Smooth muscle cell (in vitro differentiated cells): ENCODE measurements at regions not wholly inside any gene's neighbourhood (a gene's known extent, or its start where the extent isn't known, plus 50 kb on each side); places are given as distances from the start of the nearest gene placed in this dataset.

Source experiments
- DNase-seq: peaks from one replicate; lab custom pipeline; 2025; ENCODE audit not compliant: unreplicated experiment; lab: John Stamatoyannopoulos, UW
- H2AFZ ChIP-seq: fragments of 200-600 bp; sonication (generic); 2 replicates; pipeline ENCODE4 v1.6.0; 2016; ENCODE audit warnings: antibody characterized with exemption, low read depth, mild to moderate bottlenecking
- H3F3A ChIP-seq: fragments of 200-600 bp; sonication (generic); 2 replicates; pipeline ENCODE4 v1.6.0; 2017; ENCODE audit warnings: antibody characterized with exemption, low read depth
- H3K27ac ChIP-seq: fragments of 200-600 bp; sonication (generic); 2 replicates; pipeline ENCODE4 v1.5.1; 2016; ENCODE audit warnings: low read depth, mild to moderate bottlenecking
- H3K27me3 ChIP-seq: fragments of 200-600 bp; sonication (generic); 2 replicates; pipeline ENCODE4 v1.6.1; 2016; ENCODE audit warnings: low read depth, mild to moderate bottlenecking
- H3K36me3 ChIP-seq: fragments of 200-600 bp; sonication (generic); 2 replicates; pipeline ENCODE4 v1.5.1; 2016; ENCODE audit warnings: low read depth
- H3K4me1 ChIP-seq: fragments of 200-600 bp; sonication (generic); 2 replicates; pipeline ENCODE4 v1.5.1; 2016; ENCODE audit warnings: low read depth
- H3K4me2 ChIP-seq: fragments of 200-600 bp; sonication (generic); 2 replicates; pipeline ENCODE4 v1.6.0; 2016; ENCODE audit warnings: mild to moderate bottlenecking
- H3K4me3 ChIP-seq: fragments of 200-600 bp; sonication (generic); 2 replicates; pipeline ENCODE4 v1.5.1; 2016; ENCODE audit warnings: mild to moderate bottlenecking
- H3K79me2 ChIP-seq: fragments of 200-600 bp; sonication (generic); 2 replicates; pipeline ENCODE4 v1.6.0; 2016; ENCODE audit warnings: low read depth, mild to moderate bottlenecking
- H3K9ac ChIP-seq: fragments of 200-600 bp; sonication (generic); 2 replicates; pipeline ENCODE4 v1.6.0; 2016; ENCODE audit warnings: low read depth
- H3K9me3 ChIP-seq: fragments of 200-600 bp; sonication (generic); replicated peaks from 2 replicates; pipeline ENCODE4 v1.5.1; 2016; ENCODE audit warnings: low read depth
- H4K20me1 ChIP-seq: fragments of 200-600 bp; sonication (generic); 2 replicates; pipeline ENCODE4 v1.6.0; 2016; ENCODE audit warnings: low read depth
- CTCF ChIP-seq: fragments of 200-600 bp; sonication (generic); IDR thresholded peaks from 2 replicates; pipeline ENCODE4 v1.5.1; 2017; ENCODE audit warnings: borderline replicate concordance, mild to moderate bottlenecking, antibody characterized with exemption; ENCODE audit not compliant: insufficient read depth, poor library complexity, severe bottlenecking
- WGBS: methylation state at CpG from one replicate; pipeline ENCODE4 v1.1.7; 2016; ENCODE audit warnings: low lambda C conversion rate; 5-methylcytosine and 5-hydroxymethylcytosine counted together

- no peak for DNase-seq
- H4K20me1 ChIP-seq = no peaks in the 10 kb centered on the region
- TF ChIP-seq CTCF = no peak
- no peaks in the 10 kb centered on the region for H3K27me3 ChIP-seq
- WGBS = 23% methylated on average over 2 of the region's 2 CpGs
- H3K79me2 ChIP-seq = no peaks in the 10 kb centered on the region
- H3K4me2 ChIP-seq = peak overlapping the region; percentile 52
- no peak overlapping the region for H3K9ac ChIP-seq
- no peaks in the 10 kb centered on the region for H3K9me3 ChIP-seq
- no peaks in the 10 kb centered on the region for H3K36me3 ChIP-seq
- H2AFZ ChIP-seq = peak overlapping the region; percentile 83
- H3F3A ChIP-seq = no peaks in the 10 kb centered on the region
- peak overlapping the region; percentile 10 for H3K27ac ChIP-seq
- no peak overlapping the region for H3K4me3 ChIP-seq
- H3K4me1 ChIP-seq = peaks cover 3% of the 10 kb centered on the region
Observed at GRCh38 chr12:91616416-91616815, 433.8 kb upstream of the DCN start.

DNA sequence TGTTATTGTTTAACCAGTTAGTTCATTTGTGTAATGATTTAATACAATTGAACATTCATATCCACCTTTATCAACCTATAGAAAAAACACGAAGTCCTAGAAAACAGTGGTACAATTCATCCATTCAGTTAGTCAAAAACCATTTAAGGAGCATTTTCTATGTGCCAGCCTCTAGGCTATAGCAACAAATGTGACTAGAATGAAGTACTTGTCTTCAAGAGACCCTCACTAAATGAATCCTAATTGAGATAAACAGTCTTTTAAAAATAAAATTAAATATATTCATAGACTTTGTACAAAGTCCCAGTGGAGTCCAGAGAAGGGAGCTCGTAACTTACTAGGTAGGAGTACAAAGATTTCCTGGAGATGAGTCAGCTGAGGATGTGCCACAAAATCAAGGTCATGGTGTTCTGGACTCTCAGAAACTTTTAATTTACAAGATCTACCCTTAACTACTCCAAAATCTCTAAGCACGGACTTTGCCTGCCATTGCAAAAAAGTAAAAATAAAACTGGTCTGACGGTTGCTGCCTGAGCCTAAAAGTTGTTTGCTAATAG, 430.7 kb upstream of the DCN start:
- no peak for DNase-seq

GRCh38 chr12:91610561-91610960, 427.9 kb upstream of the DCN start:
- no peaks in the 10 kb centered on the region for H3K27me3 ChIP-seq
- H3K27ac ChIP-seq = no peak overlapping the region
- no peaks in the 10 kb centered on the region for H3F3A ChIP-seq
- H3K4me3 ChIP-seq = no peak overlapping the region
- 95% methylated on average over 3 of the region's 3 CpGs for WGBS
- no peak for DNase-seq
- no peaks in the 10 kb centered on the region for H3K4me1 ChIP-seq
- no peaks in the 10 kb centered on the region for H3K79me2 ChIP-seq
- H2AFZ ChIP-seq = no peak overlapping the region
- no peaks in the 10 kb centered on the region for H3K9me3 ChIP-seq
- no peak overlapping the region for H3K9ac ChIP-seq
- no peaks in the 10 kb centered on the region for H4K20me1 ChIP-seq
- no peaks in the 10 kb centered on the region for H3K36me3 ChIP-seq
- H3K4me2 ChIP-seq = no peak overlapping the region
- TF ChIP-seq CTCF = no peak

More for the DNA sequence above, 430.7 kb upstream of the DCN start:
- Histone ChIP-seq H3K36me3 (no peaks in the 10 kb centered on the region), H3K9me3 (no peaks in the 10 kb centered on the region), H3F3A (no peaks in the 10 kb centered on the region), H2AFZ (no peak overlapping the region), H3K4me3 (no peak overlapping the region), H4K20me1 (no peaks in the 10 kb centered on the region), H3K9ac (no peak overlapping the region), H3K4me2 (no peak overlapping the region), H3K4me1 (peaks cover 3% of the 10 kb centered on the region), H3K27me3 (no peaks in the 10 kb centered on the region), H3K79me2 (no peaks in the 10 kb centered on the region), H3K27ac (no peak overlapping the region)
- 70% methylated on average over 4 of the region's 4 CpGs for WGBS
- no peak for TF ChIP-seq CTCF

- Histone ChIP-seq H3K9ac (no peak overlapping the region), H3K4me2 (no peak overlapping the region), H3K36me3 (no peaks in the 10 kb centered on the region), H3K9me3 (no peaks in the 10 kb centered on the region), H4K20me1 (no peaks in the 10 kb centered on the region), H3K79me2 (no peaks in the 10 kb centered on the region), H3K27ac (no peak overlapping the region), H3K27me3 (no peaks in the 10 kb centered on the region), H3K4me3 (no peak overlapping the region), H3K4me1 (no peaks in the 10 kb centered on the region), H3F3A (no peaks in the 10 kb centered on the region), H2AFZ (no peak overlapping the region)
- no peak for DNase-seq
- TF ChIP-seq CTCF = no peak
- WGBS = 96% methylated on average over 1 of the region's 1 CpG
Observed at GRCh38 chr12:91609283-91609682, 426.7 kb upstream of the DCN start.
